B cell (primary cell): ENCODE measurements at regions not wholly inside any gene's neighbourhood (a gene's known extent, or its start where the extent isn't known, plus 50 kb on each side); places are given as distances from the start of the nearest gene placed in this dataset.

Source experiments
- ATAC-seq: fragments of 200-7000 bp; cut with Tn5 transposase; one replicate; pipeline ENCODE4 v1.10.0; 2021; ENCODE audit warnings: low read depth, mild to moderate bottlenecking, moderate number of reproducible peaks, moderate library complexity
- CTCF ChIA-PET: fragments of 350-600 bp; sonication (Branson Sonifier 250); formaldehyde crosslinking; loops from one replicate; lab custom pipeline; 2021; ENCODE audit warnings: antibody characterized with exemption, inconsistent platforms; lab: Charles Lee
- POLR2A ChIA-PET: fragments of 350-600 bp; sonication (Branson Sonifier 250); formaldehyde crosslinking; loops from one replicate; lab custom pipeline; 2021; ENCODE audit warnings: antibody characterized with exemption; lab: Charles Lee
- DNase-seq: peaks from one replicate; pipeline ENCODE4 v3.0.0; 2013
- H2AFZ ChIP-seq: 2 replicates; pipeline ENCODE4 v1.6.1; 2012; ENCODE audit warnings: mild to moderate bottlenecking, low read depth, low read length; ENCODE audit not compliant: insufficient read depth, poor library complexity, severe bottlenecking
- H3K27ac ChIP-seq, 2 donors: 1 replicate in 1 of 2; 2 replicates in 1 of 2; pipeline ENCODE4 v1.5.1; 2012 to 2013; ENCODE audit warnings: low read length in 2 of 2, mild to moderate bottlenecking in 2 of 2, moderate library complexity in 1 of 2
- H3K27me3 ChIP-seq, 4 experiments: fragments of 200-600 bp in 1 of 4; sonication (generic) in 1 of 4; replicated peaks in 1 of 4; 1 replicate in 2 of 4; 2 replicates in 2 of 4; pipeline versions ENCODE4 v1.6.1 to v1.7.0; 2013 to 2016; ENCODE audit warnings: low read length in 3 of 4, mild to moderate bottlenecking in 2 of 4, mixed read lengths in 1 of 4, moderate library complexity in 1 of 4; ENCODE audit not compliant: insufficient read depth in 4 of 4, control insufficient read depth in 3 of 4; ENCODE audit errors: control extremely low read depth in 1 of 4
- H3K36me3 ChIP-seq, 2 experiments: replicated peaks in 1 of 2; 1 replicate in 1 of 2; 2 replicates in 1 of 2; pipeline versions ENCODE4 v1.6.1 to v1.7.1; 2013; ENCODE audit warnings: low read length in 1 of 2; ENCODE audit not compliant: insufficient read depth in 2 of 2, control insufficient read depth in 1 of 2; ENCODE audit errors: control extremely low read depth in 1 of 2, extremely low read depth in 1 of 2
- H3K4me1 ChIP-seq, 2 donors: fragments of 200-600 bp in 1 of 2; sonication (generic) in 1 of 2; 1 replicate in 1 of 2; 2 replicates in 1 of 2; pipeline versions ENCODE4 v1.5.1 to v1.6.1; 2013 to 2017; ENCODE audit warnings: low read length in 2 of 2; ENCODE audit not compliant: control insufficient read depth in 2 of 2, insufficient read depth in 2 of 2
- H3K4me2 ChIP-seq: replicated peaks from 2 replicates; pipeline ENCODE3; 2012; ENCODE audit warnings: mild to moderate bottlenecking, low read depth, low read length; ENCODE audit not compliant: poor library complexity, severe bottlenecking
- H3K4me3 ChIP-seq, 5 experiments: fragments of 200-600 bp in 1 of 5; sonication (generic) in 1 of 5; 1 replicate in 3 of 5; 2 replicates in 2 of 5; pipeline versions ENCODE4 v1.5.1 to v1.7.0; 2011 to 2016; ENCODE audit warnings: low read length in 4 of 5, mild to moderate bottlenecking in 4 of 5, low read depth in 2 of 5, control low read depth in 1 of 5, moderate library complexity in 1 of 5; ENCODE audit not compliant: insufficient read depth in 1 of 5; ENCODE audit errors: control extremely low read depth in 1 of 5, extremely low read depth in 1 of 5
- H3K79me2 ChIP-seq: fragments of 200-600 bp; sonication (generic); one replicate; pipeline ENCODE4 v1.6.0; 2016; ENCODE audit warnings: low read length; ENCODE audit not compliant: control insufficient read depth, insufficient read depth
- H3K9ac ChIP-seq: fragments of 200-600 bp; sonication (generic); 2 replicates; pipeline ENCODE4 v1.6.1; 2017; ENCODE audit warnings: mild to moderate bottlenecking, low read length, moderate library complexity
- H3K9me3 ChIP-seq, 3 donors: one replicate each; pipeline versions ENCODE4 v1.6.1 to v1.7.1; 2013; ENCODE audit warnings: low read length in 2 of 3; ENCODE audit not compliant: control insufficient read depth in 2 of 3, insufficient read depth in 1 of 3; ENCODE audit errors: control extremely low read depth in 1 of 3
- H4K20me1 ChIP-seq: 2 replicates; pipeline ENCODE4 v1.6.0; 2012; ENCODE audit warnings: mild to moderate bottlenecking, low read length; ENCODE audit not compliant: insufficient read depth, control insufficient read depth, poor library complexity, severe bottlenecking
- H3K27ac Mint-ChIP-seq: one replicate; pipeline ENCODE4 v1.8.0; 2021; ENCODE audit warnings: mixed read lengths
- H3K27me3 Mint-ChIP-seq: one replicate; pipeline ENCODE4 v1.8.0; 2021; ENCODE audit warnings: mixed read lengths
- H3K4me1 Mint-ChIP-seq: one replicate; pipeline ENCODE4 v1.8.0; 2021; ENCODE audit warnings: mixed read lengths
- H3K4me3 Mint-ChIP-seq: one replicate; pipeline ENCODE4 v1.8.0; 2021; ENCODE audit warnings: mixed read lengths
- H3K9me3 Mint-ChIP-seq: one replicate; pipeline ENCODE4 v1.8.0; 2022; ENCODE audit warnings: mixed read lengths; ENCODE audit not compliant: insufficient read depth
- EZH2 ChIP-seq: IDR thresholded peaks from 2 replicates; pipeline ENCODE4 v1.6.1; 2012; ENCODE audit warnings: borderline replicate concordance, low read depth, mild to moderate bottlenecking, moderate library complexity, low read length; ENCODE audit not compliant: insufficient read depth, poor library complexity, severe bottlenecking
- WGBS: methylation state at CpG from one replicate; pipeline ENCODE4 v1.1.5; 2013; ENCODE audit warnings: missing lambda C conversion rate; ENCODE audit not compliant: insufficient coverage; 5-methylcytosine and 5-hydroxymethylcytosine counted together
- intact Hi-C: fragments of 100-400 bp; cut with micrococcal nuclease; formaldehyde crosslinking; loops from one replicate; pipeline ENCODE4 v1.10.0; 2022
- TF ChIP-seq, protein P1 (sequence below): fragments of 200-600 bp; IDR thresholded peaks from one replicate; pipeline ENCODE4 v1.8.0; 2022; ENCODE audit warnings: antibody characterized with exemption, mild to moderate bottlenecking

DNA sequence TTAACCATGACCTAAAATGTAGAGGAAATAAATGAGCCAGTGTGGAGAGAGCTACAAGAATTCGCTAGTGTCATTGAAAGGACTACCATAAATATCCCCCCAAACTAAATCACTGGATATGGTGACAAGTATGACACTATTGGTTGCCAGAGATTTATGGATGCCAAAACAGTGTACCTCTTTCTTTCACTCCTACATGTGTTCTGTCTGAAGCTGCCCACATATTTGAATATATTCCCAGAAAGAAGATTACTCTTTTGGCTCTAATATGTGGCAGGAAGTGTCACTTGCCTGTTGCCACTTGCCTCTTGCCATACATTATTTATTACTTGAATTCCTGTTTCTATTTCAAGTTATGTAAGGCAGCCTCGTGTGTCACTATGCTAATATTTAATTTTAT lies 1573.6 kb downstream of the TECRL start:
- no peak overlapping the region for H3K4me2 ChIP-seq
- no peak for ATAC-seq
- WGBS: no CpG with 5 or more reads among the region's 2 CpGs
- TF ChIP-seq, protein P1, sequence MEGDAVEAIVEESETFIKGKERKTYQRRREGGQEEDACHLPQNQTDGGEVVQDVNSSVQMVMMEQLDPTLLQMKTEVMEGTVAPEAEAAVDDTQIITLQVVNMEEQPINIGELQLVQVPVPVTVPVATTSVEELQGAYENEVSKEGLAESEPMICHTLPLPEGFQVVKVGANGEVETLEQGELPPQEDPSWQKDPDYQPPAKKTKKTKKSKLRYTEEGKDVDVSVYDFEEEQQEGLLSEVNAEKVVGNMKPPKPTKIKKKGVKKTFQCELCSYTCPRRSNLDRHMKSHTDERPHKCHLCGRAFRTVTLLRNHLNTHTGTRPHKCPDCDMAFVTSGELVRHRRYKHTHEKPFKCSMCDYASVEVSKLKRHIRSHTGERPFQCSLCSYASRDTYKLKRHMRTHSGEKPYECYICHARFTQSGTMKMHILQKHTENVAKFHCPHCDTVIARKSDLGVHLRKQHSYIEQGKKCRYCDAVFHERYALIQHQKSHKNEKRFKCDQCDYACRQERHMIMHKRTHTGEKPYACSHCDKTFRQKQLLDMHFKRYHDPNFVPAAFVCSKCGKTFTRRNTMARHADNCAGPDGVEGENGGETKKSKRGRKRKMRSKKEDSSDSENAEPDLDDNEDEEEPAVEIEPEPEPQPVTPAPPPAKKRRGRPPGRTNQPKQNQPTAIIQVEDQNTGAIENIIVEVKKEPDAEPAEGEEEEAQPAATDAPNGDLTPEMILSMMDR: no peak
- TF ChIP-seq EZH2: no peak
- H3K4me3 ChIP-seq: no peak overlapping the region
- Mint-ChIP-seq H3K27ac (no peak overlapping the region), H3K4me3 (no peak overlapping the region), H3K4me1 (no peaks in the 10 kb centered on the region), H3K9me3 (no peaks in the 10 kb centered on the region), H3K27me3 (no peaks in the 10 kb centered on the region)
- intact Hi-C loops: no loop called here
- no peaks in the 10 kb centered on the region for H3K36me3 ChIP-seq
- ChIA-PET CTCF (no interaction called here), POLR2A (no interaction called here)
- no peaks in the 10 kb centered on the region for H4K20me1 ChIP-seq
- H3K27me3 ChIP-seq: no peaks in the 10 kb centered on the region
- no peaks in the 10 kb centered on the region for H3K4me1 ChIP-seq
- no peak for DNase-seq
- no peak overlapping the region for H2AFZ ChIP-seq
- H3K9ac ChIP-seq: no peak overlapping the region
- no peaks in the 10 kb centered on the region for H3K79me2 ChIP-seq
- no peaks in the 10 kb centered on the region for H3K9me3 ChIP-seq
- no peak overlapping the region for H3K27ac ChIP-seq

DNA sequence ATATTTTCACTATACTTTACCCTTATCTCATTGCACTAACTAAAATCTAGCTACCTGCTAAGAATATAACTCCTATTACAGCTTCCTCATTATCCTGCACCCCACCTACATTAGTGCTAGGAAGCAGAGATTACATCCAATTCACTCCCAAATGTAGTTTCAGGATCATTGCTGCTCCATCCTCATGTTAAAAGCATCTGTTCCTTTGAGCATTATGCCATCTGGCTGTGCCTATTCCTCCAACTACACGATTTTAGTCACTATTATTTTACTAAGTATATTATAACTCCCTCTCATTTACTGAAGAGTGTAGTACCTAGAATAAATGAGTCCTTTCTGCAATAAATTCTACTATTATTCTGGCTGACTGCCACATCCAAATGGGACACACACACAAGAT lies 1586.9 kb downstream of the TECRL start:
- ATAC-seq: no peak
- Histone ChIP-seq H3K27ac (no peak overlapping the region), H3K4me3 (no peak overlapping the region), H4K20me1 (no peaks in the 10 kb centered on the region), H3K79me2 (no peaks in the 10 kb centered on the region), H3K4me2 (no peak overlapping the region), H3K36me3 (no peaks in the 10 kb centered on the region), H3K9me3 (peaks cover 0 to 4% (median 3%) of the 10 kb centered on the region in 3 donors), H2AFZ (no peak overlapping the region), H3K9ac (no peak overlapping the region), H3K4me1 (no peaks in the 10 kb centered on the region), H3K27me3 (no peaks in the 10 kb centered on the region)
- no peak for DNase-seq
- peaks cover 2% of the 10 kb centered on the region for H3K9me3 Mint-ChIP-seq
- ChIA-PET POLR2A (no interaction called here), CTCF (no interaction called here)
- TF ChIP-seq, protein P1: no peak
- H3K4me1 Mint-ChIP-seq: no peaks in the 10 kb centered on the region
- H3K4me3 Mint-ChIP-seq: no peak overlapping the region
- H3K27me3 Mint-ChIP-seq: no peaks in the 10 kb centered on the region
- intact Hi-C loops: no loop called here
- H3K27ac Mint-ChIP-seq: no peak overlapping the region
- WGBS: no CpG with 5 or more reads among the region's 1 CpG
